RPMI8226 (cell line): ENCODE measurements at regions not wholly inside any gene's neighbourhood (a gene's known extent, or its start where the extent isn't known, plus 50 kb on each side); places are given as distances from the start of the nearest gene placed in this dataset.

ENCODE experiments used
- DNase-seq: peaks from one replicate; pipeline ENCODE4 v3.0.0-alpha.2; 2015

GRCh38 chr10:8437896-8438295 lies 383.4 kb downstream of the GATA3 start:
- DNase-seq = no peak

- DNase-seq = no peak
Measured at GRCh38 chr10:8438603-8439002, 384.1 kb downstream of the GATA3 start.

- DNase-seq = no peak
Measured at GRCh38 chr10:8439040-8439439, 384.6 kb downstream of the GATA3 start.

GRCh38 chr10:8444630-8445029 lies 390.1 kb downstream of the GATA3 start:
- no peak for DNase-seq

GRCh38 chr10:8445353-8445752 lies 390.9 kb downstream of the GATA3 start:
- DNase-seq = no peak

GRCh38 chr10:8449909-8450308 lies 395.4 kb downstream of the GATA3 start:
- DNase-seq = no peak

GRCh38 chr10:8453587-8453986 lies 399.1 kb downstream of the GATA3 start:
- DNase-seq = no peak

- no peak for DNase-seq
Measured at GRCh38 chr10:8454357-8454756, 399.9 kb downstream of the GATA3 start.

- no peak for DNase-seq
Measured at GRCh38 chr10:8455181-8455580, 400.7 kb downstream of the GATA3 start.

- DNase-seq = no peak
Measured at GRCh38 chr10:8456386-8456785, 401.9 kb downstream of the GATA3 start.

GRCh38 chr10:8460626-8461025 lies 406.1 kb downstream of the GATA3 start:
- no peak for DNase-seq

- no peak for DNase-seq
Measured at GRCh38 chr10:8462565-8462964, 408.1 kb downstream of the GATA3 start.

GRCh38 chr10:8463853-8464252 lies 409.4 kb downstream of the GATA3 start:
- DNase-seq = no peak

- no peak for DNase-seq
Measured at GRCh38 chr10:8468477-8468876, 414.0 kb downstream of the GATA3 start.

GRCh38 chr10:8473205-8473604 lies 418.7 kb downstream of the GATA3 start:
- no peak for DNase-seq

- no peak for DNase-seq
Measured at GRCh38 chr10:8477300-8477699, 422.8 kb downstream of the GATA3 start.

- no peak for DNase-seq
Measured at GRCh38 chr10:8481718-8482504, 427.4 kb downstream of the GATA3 start.

GRCh38 chr10:8485032-8485431 lies 430.5 kb downstream of the GATA3 start:
- no peak for DNase-seq

GRCh38 chr10:8487346-8487745 lies 432.9 kb downstream of the GATA3 start:
- no peak for DNase-seq

GRCh38 chr10:8489232-8489631 lies 434.7 kb downstream of the GATA3 start:
- no peak for DNase-seq

GRCh38 chr10:8489823-8490222 lies 435.3 kb downstream of the GATA3 start:
- DNase-seq = no peak

GRCh38 chr10:8498290-8498689 lies 443.8 kb downstream of the GATA3 start:
- DNase-seq = no peak

- no peak for DNase-seq
Measured at GRCh38 chr10:8498881-8499280, 444.4 kb downstream of the GATA3 start.

- DNase-seq = no peak
Measured at GRCh38 chr10:8499312-8499711, 444.8 kb downstream of the GATA3 start.

- no peak for DNase-seq
Measured at GRCh38 chr10:8499752-8500390, 445.4 kb downstream of the GATA3 start.
